ENCODE measurements at regions not wholly inside any gene's neighbourhood (a gene's known extent, or its start where the extent isn't known, plus 50 kb on each side); places are given as distances from the start of the nearest gene placed in this dataset.
"Not testable (repeated sequence)": the region's sequence is repeated elsewhere in the genome, so short reads cannot be mapped to it uniquely, and the experiment has no call there.

DNA sequence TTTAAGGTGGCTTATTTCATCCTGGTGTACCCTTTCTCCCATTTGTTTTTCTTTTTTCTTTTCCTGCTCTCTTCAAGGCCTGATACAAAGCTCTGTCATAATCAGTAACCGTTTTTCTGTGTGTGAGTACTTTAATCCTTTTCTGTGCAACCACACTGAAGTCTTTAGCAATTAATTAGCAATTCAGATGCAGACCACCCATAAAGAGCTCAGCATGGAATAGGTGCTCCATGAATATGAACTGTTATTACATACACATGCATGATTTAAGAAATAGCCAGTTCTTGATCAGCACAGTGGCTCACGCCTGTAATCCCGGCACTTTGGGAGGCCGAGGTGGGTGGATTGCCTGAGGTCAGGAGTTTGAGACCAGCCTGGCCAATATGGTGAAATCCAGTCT lies 1386.6 kb downstream of the AACS start:
- no peak for DNase-seq (ENCODE audit: low read depth)

DNA sequence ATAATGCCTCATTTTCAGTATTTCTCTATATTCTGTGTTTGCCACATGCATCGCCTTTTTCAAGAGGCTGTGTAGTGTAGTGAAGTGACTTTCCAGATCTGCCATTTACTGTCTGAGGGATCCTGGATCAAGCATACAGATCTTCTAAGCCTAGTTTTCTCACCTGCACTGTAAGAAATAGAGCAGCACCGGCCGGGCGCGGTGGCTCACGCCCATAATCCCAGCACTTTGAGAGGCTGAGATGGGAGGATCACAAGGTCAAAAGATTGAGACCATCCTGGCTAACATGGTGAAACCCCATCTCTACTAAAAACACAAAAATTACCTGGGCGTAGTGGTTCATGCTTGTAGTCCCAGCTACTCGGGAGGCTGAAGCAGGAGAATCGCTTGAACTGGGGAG lies 1387.5 kb downstream of the AACS start:
- not testable (repeated sequence) for DNase-seq (ENCODE audit: low read depth)

DNA sequence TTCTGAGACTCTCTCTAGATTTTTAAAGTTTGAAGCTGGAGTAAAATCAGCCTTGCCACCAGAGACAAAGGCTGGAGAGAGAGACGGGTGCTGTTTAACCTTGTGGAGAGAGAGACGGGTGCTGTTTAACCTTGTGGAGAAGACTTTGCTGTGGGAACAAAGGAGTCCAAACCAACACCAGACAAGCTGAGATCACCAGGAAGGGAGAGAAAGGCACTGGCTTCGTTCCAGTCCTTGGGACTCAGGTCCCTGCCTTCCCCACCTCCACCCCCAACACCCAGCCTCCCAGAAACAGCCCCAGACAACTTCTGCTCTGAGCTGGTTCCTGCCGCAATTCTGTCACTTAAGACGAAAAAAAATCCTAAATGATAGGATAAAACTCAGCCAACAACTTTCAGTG lies 1389.3 kb downstream of the AACS start:
- DNase-seq (ENCODE audit: low read depth), result no peak

DNA sequence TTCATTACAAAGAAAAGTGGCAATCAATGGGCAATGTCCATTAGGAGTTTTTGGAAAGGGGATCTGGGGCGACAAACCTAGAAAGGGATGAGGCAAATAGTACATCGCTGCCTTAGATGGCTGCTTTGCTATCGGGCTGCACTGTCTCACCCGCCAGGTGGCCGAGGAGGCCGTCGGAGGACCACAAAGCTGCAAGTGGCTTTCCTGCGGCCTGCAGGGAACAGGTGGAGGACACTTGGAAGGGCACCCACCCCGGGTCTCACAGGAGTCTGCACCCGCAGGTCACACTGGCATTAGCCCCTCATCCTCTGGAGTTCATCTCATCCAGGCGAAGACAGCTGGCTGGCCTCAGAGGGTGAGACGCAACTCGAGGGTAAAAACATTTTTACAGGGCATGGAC lies 1392.5 kb downstream of the AACS start:
- DNase-seq (ENCODE audit: low read depth), result no peak

DNA sequence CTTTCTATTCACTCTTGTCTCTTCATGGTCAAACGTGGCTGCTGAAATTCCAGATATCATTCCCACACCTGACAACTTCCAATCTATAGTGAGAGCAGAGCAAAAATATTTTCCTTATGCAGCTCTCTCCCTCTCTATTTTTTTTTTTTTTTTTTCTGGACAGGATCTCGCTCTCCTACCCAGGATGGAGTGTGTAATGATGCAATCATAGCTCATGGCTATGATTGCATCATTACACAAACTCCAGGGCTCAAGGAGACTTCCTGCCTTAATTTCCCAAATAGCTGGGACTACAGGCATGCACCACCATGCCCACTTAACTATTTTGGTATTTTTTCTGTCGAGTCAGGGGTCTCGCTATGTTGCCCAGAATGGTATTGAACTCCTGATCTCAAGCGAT lies 1398.9 kb downstream of the AACS start:
- no peak for DNase-seq (ENCODE audit: low read depth)

DNA sequence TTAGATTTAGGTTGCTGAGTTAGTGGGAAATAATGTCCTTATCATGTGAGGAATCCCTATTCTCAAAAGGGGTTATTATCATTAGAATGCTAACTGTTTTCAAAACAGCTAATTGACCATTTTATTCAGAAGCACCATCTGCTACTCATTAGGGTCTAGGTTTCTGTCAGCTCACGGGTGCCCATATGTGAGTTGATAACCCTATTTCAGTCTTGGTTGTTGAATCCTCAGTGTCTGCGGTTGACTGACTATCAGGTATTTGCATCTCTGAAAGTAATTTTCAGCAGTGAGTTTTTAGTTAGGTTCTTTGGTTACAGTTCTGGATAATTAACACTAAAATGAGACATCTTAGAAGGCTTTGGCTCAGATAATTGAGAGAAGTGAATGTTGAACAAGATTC lies 1404.0 kb downstream of the AACS start:
- DNase-seq (ENCODE audit: low read depth), result no peak

DNA sequence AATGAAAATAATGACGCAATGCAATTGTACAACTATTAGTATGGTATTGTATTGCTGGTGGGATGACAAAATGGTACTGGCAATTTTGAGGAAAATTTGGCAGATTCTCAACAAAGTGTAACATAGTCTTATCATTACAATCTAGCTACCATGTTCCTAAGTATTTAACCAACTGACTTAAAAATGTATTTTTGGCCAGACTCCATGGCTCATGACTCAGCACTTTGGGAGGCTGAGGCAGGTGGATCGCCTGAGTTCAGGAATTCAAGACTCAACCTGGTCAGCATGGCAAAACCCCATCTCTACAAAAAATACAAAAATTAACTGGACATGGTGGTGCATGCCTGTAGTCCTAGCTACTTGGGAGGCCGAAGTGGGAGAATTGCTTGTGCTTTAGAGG lies 1409.5 kb downstream of the AACS start:
- DNase-seq (ENCODE audit: low read depth), result no peak

DNA sequence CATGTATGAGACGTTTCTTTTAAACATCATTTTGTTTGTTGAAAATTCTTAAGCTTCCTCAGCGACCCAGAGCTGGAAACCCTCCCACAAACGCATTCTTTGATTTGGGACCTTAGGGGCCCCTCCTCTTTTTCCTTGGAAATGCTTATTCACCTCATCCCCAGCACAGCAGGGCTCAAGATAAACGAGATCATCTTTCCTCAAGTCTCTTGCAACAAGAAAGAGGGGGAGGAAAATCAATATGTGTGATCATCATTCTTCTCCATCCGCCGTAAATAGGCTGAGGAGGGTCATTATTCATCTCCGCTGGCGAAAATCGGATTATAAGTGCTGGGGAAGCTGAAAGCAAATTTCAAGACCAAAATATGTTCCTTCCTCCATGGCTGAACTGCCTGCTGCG lies 1415.2 kb downstream of the AACS start:
- DNase-seq (ENCODE audit: low read depth), result no peak

DNA sequence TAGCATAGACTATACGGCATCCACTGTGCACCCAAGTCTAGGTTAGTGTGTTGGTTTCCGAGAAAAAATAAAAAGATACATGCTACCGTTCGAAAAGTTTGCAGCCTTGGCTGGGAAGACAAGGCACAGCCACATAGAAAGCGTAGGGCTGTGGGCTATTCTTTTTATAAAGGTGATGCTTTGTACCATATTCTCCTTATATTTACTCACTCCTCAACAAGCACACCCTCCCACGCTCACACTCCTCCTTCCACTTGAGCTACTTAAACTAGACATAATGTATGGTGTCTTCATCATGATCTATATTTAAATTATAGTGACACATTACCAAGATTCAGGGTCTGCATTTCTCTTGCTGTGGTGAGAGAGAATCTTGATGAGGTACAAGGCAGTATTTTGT lies 1416.5 kb downstream of the AACS start:
- DNase-seq (ENCODE audit: low read depth), result no peak

DNA sequence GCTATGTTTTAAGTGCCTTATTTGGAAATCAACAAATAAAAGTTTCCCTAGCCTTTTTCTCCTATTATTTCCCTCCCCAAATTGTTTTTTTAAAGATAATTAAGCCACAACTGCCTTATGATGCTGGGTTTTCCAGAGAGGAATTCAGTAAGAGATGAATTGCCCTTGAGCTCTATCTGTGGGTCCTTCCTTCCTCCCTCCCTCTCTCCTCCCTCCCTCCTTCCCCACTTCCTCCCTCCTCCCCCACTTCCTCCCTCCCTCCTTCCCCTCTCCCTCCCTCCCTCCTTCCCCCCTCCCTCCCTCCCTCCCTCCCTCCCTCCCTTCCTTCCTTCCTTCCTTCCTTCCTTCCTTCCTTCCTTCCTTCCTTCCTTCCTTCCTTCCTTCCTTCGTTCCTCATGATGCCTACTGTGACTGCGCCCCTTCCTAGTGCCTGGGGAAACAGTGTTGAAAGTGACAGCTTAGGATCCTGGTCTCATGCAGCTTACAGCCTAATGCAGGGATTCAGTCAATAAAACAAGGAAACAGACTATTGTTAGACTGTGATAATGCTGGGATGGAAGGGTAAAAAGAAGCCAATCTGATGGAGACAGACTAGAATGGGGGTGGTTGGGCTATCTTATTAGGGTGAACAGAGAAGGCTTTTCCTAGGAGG lies 1417.1 kb downstream of the AACS start:
- no peak for DNase-seq (ENCODE audit: low read depth)

DNA sequence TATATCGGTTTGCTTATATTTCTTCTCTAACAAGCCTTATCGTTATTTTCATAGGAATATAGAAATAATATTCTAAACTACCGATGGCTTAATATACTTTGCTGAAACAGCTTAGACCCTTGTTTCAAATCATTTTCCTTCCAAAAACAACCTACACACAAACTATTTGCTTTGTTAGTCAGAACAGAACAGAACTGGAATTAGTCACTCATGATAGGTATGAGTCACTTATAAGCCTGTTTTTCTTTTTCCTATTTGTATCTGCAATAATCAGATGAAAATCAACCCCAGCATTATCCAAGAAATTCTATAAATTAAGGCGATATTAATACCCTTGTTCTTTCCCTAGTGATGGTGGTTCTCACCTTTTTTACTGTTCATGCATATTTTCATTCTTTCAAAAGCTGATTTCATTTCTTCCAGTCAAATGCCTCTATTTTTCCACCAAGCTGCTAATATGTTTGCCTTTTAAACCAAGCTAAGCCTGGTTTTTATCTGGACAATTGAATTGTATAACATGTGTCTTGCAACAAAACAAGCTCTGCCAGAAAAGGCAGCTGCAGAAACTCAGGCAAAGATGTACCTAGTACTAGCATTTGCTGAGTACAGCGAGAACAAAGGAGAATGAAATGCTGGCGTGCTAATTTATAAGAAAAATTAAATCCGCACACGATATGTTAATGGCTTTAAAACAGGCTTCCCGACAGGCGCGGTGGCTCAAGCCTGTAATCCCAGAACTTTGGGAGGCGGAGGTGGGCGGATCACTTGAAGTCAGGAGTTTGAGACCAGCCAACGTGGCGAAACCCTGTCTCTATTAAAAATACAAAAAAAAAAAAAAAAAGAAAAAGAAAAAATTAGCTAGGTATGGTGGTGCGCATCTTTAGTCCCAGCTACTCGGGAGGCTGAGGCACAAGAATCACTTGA lies 1418.2 kb downstream of the AACS start:
- no peak for DNase-seq (ENCODE audit: low read depth)

DNA sequence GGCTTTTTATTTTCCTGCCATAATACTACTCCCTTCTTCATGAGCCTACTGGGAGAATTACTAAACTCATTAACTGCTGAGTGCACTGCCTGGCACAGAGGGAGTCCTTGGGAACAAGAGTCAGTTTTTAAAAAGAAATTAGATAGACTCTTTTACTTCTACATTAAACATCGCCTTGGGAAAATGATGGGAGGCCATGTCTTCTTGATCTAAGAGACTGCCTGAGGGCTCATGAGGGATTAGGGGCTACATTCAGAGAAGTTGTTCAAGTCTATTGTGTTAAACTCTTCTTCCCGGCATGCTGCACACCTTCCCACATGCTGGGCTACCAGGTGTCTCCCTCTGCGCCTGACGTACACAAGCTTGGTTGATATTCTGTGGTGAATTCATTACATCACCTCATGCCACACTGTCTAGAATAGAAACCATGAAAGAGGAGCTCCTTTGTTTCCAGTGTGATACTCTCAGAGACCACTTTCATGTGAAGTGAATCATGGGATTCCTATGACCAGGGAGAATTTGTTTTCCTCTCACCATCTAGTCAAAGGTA lies 1422.3 kb downstream of the AACS start:
- DNase-seq (ENCODE audit: low read depth), result no peak

DNA sequence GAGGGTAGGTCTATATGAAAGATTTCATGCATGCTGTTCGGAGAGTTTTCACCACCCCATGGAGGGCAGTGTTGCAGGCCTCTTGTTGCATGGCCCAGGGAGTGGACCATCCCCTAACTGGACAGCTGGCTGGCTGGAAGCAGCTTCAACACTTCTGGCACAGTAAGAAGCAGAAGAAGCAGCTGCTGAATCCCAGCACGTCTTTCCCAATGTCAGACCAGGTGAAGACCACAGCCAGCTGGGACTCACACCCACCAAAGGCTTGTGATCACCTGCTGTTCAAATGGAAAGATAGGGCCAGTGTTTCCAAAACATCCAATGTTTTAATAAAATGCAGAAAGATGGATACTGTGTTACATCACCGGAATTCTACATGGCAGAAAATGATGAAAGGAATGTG lies 1423.6 kb downstream of the AACS start:
- no peak for DNase-seq (ENCODE audit: low read depth)

DNA sequence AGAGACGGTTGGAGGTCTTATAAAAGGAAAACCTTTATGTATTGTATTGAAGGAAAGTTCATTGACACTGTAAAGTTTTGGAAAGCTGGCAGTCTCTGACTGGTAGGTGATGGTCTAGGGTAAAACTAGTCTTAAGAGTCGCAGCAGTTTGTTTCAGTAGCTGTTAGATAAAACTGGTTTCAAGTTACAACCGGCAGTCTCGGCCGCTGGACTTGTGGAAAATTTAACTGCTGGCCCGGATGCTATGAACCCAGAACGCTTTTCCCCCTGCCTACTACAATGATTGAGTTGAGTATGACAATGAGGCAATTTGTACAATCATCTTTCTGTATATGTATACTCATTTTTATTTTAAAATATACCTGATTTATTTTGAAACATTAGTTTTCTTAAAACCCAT lies 1426.9 kb downstream of the AACS start:
- no peak for DNase-seq (ENCODE audit: low read depth)

DNA sequence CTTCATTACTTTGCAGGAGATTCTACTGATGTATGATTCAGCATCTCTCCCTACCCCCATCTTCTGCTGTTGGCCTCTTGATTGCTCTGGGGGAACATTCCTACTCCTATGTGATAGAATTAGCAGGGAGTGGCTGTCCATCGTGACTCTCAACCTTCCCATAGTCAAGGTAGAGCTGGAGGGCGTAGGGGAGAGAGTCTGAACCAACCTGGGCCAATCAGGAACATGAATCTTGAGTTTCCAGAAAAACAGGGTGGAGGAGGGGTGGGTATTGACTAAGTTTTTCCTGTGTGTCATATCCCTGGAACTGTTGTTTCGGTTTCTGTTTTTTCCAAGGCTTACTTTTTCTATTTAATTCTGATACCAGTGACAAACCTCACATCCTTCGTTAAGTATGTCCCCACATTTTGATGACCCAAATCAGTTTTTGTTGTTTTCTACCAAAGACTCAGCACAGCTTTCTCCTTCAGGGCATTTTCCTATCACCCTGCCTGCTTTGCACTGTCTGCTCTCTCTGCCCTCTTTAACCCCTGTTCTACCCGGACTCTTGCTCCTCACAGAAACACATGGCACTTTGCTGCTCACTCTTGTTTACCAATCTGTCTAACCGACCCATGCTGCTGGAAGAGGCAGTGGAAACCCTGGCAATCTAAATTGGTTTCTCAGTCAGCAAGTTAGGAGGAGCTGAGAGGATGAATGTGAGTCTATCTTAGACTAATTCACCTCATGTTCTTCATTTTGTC lies 1428.3 kb downstream of the AACS start:
- no peak for DNase-seq (ENCODE audit: low read depth)

DNA sequence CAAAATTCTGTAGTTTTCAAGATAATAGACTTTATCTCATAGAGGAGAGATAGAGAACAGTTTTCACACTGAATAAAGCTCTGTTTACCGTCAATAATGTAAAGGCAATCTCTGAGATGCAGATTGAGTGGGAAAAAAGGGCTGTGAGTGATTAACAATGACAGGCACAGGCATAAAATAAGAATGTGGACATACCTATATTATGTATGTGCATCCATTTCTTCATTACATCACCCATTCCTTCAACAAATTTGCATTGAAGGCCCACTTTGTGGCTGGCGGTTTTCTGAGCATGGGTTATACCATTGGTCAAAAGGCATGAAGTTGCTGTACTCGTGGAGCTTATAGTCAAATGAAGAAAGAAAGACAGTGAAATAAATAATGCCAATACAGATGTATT lies 1431.0 kb downstream of the AACS start:
- DNase-seq (ENCODE audit: low read depth), result no peak

DNA sequence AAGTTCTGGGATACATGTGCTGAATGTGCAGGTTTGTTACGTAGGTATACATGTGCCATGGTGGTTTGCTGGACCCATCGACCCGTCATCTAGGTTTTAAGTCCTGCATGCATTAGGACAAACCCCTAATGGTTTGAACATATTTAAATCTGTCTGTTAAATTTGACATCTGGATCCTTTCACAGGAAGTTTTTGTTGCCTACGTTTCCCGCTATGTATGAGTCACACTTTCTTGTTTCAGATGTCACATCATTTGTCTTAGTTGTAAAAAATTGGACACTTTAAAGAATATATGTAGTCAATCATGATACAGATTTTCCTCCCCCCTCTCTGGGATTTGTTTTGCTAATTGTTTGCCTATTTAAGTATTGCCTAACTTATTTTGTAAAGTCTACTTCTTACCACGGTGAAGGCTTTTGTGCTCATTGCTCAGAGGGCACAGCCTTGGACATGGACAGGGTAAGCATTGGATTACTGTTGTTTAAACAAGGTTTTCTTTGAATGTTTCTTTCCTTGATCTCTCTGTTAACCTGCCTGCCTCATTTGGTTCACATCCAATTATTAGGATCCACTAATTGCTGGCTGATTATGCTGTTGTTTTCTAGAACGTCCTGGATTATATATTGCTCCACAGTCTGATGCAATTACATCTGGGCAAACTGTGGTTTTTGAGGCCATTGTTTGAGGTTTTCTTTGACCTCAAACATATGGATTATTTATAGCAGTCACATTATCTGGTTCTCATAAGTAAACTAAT lies 1441.4 kb downstream of the AACS start:
- no peak for DNase-seq (ENCODE audit: low read depth)

DNA sequence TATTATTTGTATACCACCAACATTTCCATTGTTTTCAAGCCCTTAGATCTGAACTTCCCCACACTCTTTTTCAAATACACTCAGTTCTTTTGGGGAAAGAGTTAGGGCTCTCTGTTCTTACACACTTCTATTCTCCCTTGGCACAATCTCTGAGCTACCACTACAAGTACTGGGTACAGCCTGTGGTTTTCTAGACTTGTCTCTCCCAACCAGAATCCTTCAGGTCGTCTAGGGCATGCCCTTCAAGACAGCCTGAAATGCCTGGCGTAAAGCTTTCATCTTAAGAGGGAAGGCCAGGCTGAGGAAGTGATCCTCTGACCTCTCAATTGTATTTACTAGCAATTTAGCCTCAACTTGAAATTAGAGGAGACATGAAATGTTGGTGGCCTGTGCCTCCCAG lies 1442.0 kb downstream of the AACS start:
- no peak for DNase-seq (ENCODE audit: low read depth)

DNA sequence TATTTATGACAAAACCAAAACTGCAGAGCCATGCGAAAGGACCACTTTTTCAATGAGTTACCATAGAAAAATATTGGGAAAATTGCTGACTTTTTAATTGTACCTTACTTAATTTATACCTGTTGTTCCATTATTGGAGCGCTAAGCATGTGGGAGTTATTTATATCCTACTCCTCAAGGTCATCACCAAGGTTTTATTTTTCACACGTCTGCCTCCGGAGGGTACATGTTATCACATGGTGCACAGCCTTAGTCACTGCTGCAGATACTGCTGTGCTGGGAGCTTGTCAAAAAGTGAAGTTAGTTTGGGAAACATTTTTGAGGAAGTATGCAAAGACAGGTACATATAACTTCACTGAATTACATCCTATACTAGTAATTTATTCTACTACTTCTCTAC lies 1444.3 kb downstream of the AACS start:
- DNase-seq (ENCODE audit: low read depth), result no peak

DNA sequence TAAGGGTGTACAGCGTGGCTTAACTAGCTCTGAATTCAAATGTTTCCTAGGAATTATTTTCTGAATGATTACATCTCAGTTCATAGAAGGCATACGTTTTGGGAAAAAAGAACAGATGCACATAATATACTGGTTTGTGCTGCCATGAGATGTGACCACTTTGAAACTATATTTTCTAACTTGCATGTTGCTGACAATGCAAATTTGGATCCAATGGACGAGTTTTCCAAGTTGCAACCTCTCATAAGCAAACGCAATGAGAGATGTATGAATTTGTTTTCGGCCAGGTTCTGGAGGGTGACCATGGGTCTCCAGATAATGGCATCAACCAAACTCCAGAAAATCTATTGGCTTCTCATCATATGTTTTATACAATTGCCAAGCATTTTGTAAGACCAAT lies 1445.4 kb downstream of the AACS start:
- no peak for DNase-seq (ENCODE audit: low read depth)
